ENCODE measurements at regions not wholly inside any gene's neighbourhood (a gene's known extent, or its start where the extent isn't known, plus 50 kb on each side); places are given as distances from the start of the nearest gene placed in this dataset.

GRCh38 chr9:89781838-89782540, 177.2 kb downstream of the GADD45G start:
- H3K4me1 ChIP-seq (ENCODE audit: control insufficient read depth, insufficient read depth, low read length) = no peaks in the 10 kb centered on the region
- no peak overlapping the region for H3K27ac ChIP-seq (ENCODE audit: low read depth, low read length)
- no peaks in the 10 kb centered on the region for H3K36me3 ChIP-seq (ENCODE audit: control insufficient read depth, insufficient read depth, low read length)
- no peak overlapping the region for H3K9ac ChIP-seq (ENCODE audit: low read length)
- no peak overlapping the region for H3K4me3 ChIP-seq (ENCODE audit: low read depth, low read length)
- no peaks in the 10 kb centered on the region; the same call in 1 of the 2 replicates for H3K27me3 ChIP-seq (ENCODE audit: control insufficient read depth, insufficient read depth, low read length)
- H3K9me3 ChIP-seq (ENCODE audit: control insufficient read depth, insufficient read depth, low read depth, low read length) = peaks cover 3% of the 10 kb centered on the region; the same call in 1 of the 2 replicates

- Histone ChIP-seq H3K27ac (ENCODE audit: low read depth, low read length) (no peak overlapping the region), H3K4me3 (ENCODE audit: low read depth, low read length) (no peak overlapping the region), H3K36me3 (ENCODE audit: control insufficient read depth, insufficient read depth, low read length) (no peaks in the 10 kb centered on the region), H3K9me3 (ENCODE audit: control insufficient read depth, insufficient read depth, low read depth, low read length) (peaks cover 3% of the 10 kb centered on the region; the same call in 1 of the 2 replicates), H3K27me3 (ENCODE audit: control insufficient read depth, insufficient read depth, low read length) (no peaks in the 10 kb centered on the region; the same call in 1 of the 2 replicates), H3K9ac (ENCODE audit: low read length) (no peak overlapping the region), H3K4me1 (ENCODE audit: control insufficient read depth, insufficient read depth, low read length) (no peaks in the 10 kb centered on the region)
These were observed 181.8 kb downstream of the GADD45G start for GRCh38 chr9:89786655-89787054.

DNA sequence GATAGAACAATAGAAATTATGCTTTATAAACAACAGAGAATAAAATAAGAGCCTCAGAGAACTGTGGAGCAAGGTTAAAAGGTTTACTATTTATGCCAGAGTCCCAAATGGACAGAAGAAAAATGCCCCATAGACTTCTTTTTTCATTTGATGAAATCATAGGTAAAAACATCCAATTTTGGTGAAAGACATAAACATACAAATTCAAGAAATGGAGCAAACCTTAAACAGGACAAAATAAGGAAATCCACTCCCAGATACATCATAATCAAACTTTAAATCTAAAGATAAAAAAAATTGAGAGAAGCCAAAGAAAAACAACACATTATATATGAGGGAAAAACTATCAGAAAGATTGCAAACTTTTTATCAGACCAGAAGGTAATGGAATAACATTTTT, 182.8 kb downstream of the GADD45G start:
- Histone ChIP-seq H3K4me3 (ENCODE audit: low read depth, low read length) (no peak overlapping the region), H3K4me1 (ENCODE audit: control insufficient read depth, insufficient read depth, low read length) (no peaks in the 10 kb centered on the region), H3K9ac (ENCODE audit: low read length) (no peak overlapping the region), H3K27ac (ENCODE audit: low read depth, low read length) (no peak overlapping the region), H3K9me3 (ENCODE audit: control insufficient read depth, insufficient read depth, low read depth, low read length) (peaks cover 3% of the 10 kb centered on the region; the same call in 1 of the 2 replicates), H3K36me3 (ENCODE audit: control insufficient read depth, insufficient read depth, low read length) (no peaks in the 10 kb centered on the region), H3K27me3 (ENCODE audit: control insufficient read depth, insufficient read depth, low read length) (no peaks in the 10 kb centered on the region; the same call in 1 of the 2 replicates)

- no peaks in the 10 kb centered on the region for H3K36me3 ChIP-seq (ENCODE audit: control insufficient read depth, insufficient read depth, low read length)
- H3K4me1 ChIP-seq (ENCODE audit: control insufficient read depth, insufficient read depth, low read length) = no peaks in the 10 kb centered on the region
- H3K9me3 ChIP-seq (ENCODE audit: control insufficient read depth, insufficient read depth, low read depth, low read length) = peaks cover 3% of the 10 kb centered on the region; the same call in 1 of the 2 replicates
- H3K27me3 ChIP-seq (ENCODE audit: control insufficient read depth, insufficient read depth, low read length) = no peaks in the 10 kb centered on the region; the same call in 1 of the 2 replicates
- H3K27ac ChIP-seq (ENCODE audit: low read depth, low read length) = no peak overlapping the region
- H3K4me3 ChIP-seq (ENCODE audit: low read depth, low read length) = no peak overlapping the region
- no peak overlapping the region for H3K9ac ChIP-seq (ENCODE audit: low read length)
These were observed 183.6 kb downstream of the GADD45G start for GRCh38 chr9:89788434-89788833.

DNA sequence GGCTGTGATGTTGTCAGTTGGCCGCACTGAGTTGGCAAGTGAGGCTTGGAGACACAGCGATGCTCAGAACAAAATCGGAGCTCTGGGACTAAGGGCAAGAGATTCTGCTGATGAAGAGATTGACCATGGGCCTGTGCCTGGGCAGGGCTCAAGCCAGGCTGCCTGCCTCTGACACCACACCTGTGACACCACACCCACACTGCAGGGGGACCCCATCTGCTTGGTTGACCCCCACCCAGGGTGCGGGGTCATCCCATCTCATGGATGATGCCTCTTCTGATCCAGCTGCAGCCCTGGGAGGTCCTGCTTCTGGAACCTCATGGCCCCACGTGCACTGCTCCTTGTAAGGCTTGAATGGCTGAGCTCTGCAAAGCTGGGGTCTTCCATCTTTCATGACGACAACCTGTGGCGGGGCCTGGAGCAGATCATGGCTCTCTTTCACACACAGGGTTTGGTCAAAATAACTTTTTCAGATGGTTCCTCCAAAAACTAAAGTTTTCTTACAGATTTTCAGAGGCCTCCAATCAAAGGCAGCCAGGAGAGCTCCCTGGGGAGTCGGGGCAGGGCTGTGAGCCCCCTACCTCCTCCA, 185.2 kb downstream of the GADD45G start:
- H3K36me3 ChIP-seq (ENCODE audit: control insufficient read depth, insufficient read depth, low read length) = no peaks in the 10 kb centered on the region
- no peak overlapping the region for H3K9ac ChIP-seq (ENCODE audit: low read length)
- H3K4me1 ChIP-seq (ENCODE audit: control insufficient read depth, insufficient read depth, low read length) = no peaks in the 10 kb centered on the region
- H3K27ac ChIP-seq (ENCODE audit: low read depth, low read length) = no peak overlapping the region
- H3K4me3 ChIP-seq (ENCODE audit: low read depth, low read length) = no peak overlapping the region
- H3K27me3 ChIP-seq (ENCODE audit: control insufficient read depth, insufficient read depth, low read length) = no peaks in the 10 kb centered on the region; the same call in 1 of the 2 replicates
- H3K9me3 ChIP-seq (ENCODE audit: control insufficient read depth, insufficient read depth, low read depth, low read length) = peaks cover 3% of the 10 kb centered on the region; the same call in 1 of the 2 replicates

- H3K9me3 ChIP-seq (ENCODE audit: control insufficient read depth, insufficient read depth, low read depth, low read length) = peaks cover 3% of the 10 kb centered on the region; the same call in 1 of the 2 replicates
- no peaks in the 10 kb centered on the region for H3K4me1 ChIP-seq (ENCODE audit: control insufficient read depth, insufficient read depth, low read length)
- H3K36me3 ChIP-seq (ENCODE audit: control insufficient read depth, insufficient read depth, low read length) = no peaks in the 10 kb centered on the region
- H3K27ac ChIP-seq (ENCODE audit: low read depth, low read length) = no peak overlapping the region
- H3K27me3 ChIP-seq (ENCODE audit: control insufficient read depth, insufficient read depth, low read length) = no peaks in the 10 kb centered on the region; the same call in 1 of the 2 replicates
- no peak overlapping the region for H3K4me3 ChIP-seq (ENCODE audit: low read depth, low read length)
- no peak overlapping the region for H3K9ac ChIP-seq (ENCODE audit: low read length)
These were observed 185.8 kb downstream of the GADD45G start for GRCh38 chr9:89790542-89791109.

GRCh38 chr9:89791754-89792153, 186.9 kb downstream of the GADD45G start:
- Histone ChIP-seq H3K9ac (ENCODE audit: low read length) (no peak overlapping the region), H3K27me3 (ENCODE audit: control insufficient read depth, insufficient read depth, low read length) (no peaks in the 10 kb centered on the region), H3K36me3 (ENCODE audit: control insufficient read depth, insufficient read depth, low read length) (no peaks in the 10 kb centered on the region), H3K4me3 (ENCODE audit: low read depth, low read length) (no peak overlapping the region), H3K9me3 (ENCODE audit: control insufficient read depth, insufficient read depth, low read depth, low read length) (peaks cover 2% of the 10 kb centered on the region; the same call in 1 of the 2 replicates), H3K27ac (ENCODE audit: low read depth, low read length) (no peak overlapping the region), H3K4me1 (ENCODE audit: control insufficient read depth, insufficient read depth, low read length) (no peaks in the 10 kb centered on the region)

DNA sequence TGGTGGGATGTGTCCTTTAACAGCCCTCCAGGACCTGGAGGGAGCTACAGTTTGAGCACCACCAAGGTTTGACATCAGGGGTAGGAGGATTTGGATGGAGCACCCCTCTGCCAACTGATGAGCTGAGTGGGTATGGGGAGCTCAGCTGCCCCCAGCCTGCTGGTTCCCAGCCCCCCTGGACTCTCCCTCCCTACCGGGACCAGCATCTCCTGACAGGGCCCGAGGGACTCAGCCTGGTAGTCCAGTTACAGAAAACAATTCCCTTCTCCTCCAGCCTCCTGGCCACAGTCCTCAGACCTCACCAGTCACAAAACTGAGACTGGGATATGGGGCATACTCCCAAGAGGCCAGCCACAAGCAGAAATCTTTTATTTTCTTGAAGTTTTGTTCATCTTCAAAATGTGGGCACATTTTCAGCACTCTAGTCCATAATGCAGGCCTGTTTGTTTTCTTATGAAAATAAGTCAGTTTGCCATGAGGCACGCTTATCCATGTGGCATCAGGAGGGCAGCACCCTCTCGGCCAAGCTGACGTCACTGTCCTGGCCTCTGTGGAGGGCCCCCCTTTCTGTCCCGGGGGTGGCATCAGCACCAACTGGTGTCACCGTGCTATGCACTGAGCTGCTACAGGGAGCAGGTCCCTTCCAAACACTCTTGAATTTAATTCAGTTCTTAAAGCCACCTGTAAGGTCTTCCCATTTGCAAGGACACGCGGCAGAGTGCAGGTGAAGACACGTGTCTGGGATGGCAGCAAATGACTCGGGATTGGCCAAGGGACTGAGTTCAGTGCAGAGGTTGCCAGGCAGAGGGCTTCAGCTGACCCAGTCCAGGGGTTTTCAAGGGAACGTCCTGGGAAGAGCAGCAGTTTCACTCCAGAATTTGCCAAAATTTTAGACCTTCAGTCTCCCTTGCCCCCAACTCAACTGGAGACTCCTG, 187.6 kb downstream of the GADD45G start:
- Histone ChIP-seq H3K9ac (ENCODE audit: low read length) (no peak overlapping the region), H3K9me3 (ENCODE audit: control insufficient read depth, insufficient read depth, low read depth, low read length) (no peaks in the 10 kb centered on the region), H3K27ac (ENCODE audit: low read depth, low read length) (no peak overlapping the region), H3K36me3 (ENCODE audit: control insufficient read depth, insufficient read depth, low read length) (no peaks in the 10 kb centered on the region), H3K4me3 (ENCODE audit: low read depth, low read length) (no peak overlapping the region), H3K4me1 (ENCODE audit: control insufficient read depth, insufficient read depth, low read length) (no peaks in the 10 kb centered on the region), H3K27me3 (ENCODE audit: control insufficient read depth, insufficient read depth, low read length) (no peaks in the 10 kb centered on the region)

DNA sequence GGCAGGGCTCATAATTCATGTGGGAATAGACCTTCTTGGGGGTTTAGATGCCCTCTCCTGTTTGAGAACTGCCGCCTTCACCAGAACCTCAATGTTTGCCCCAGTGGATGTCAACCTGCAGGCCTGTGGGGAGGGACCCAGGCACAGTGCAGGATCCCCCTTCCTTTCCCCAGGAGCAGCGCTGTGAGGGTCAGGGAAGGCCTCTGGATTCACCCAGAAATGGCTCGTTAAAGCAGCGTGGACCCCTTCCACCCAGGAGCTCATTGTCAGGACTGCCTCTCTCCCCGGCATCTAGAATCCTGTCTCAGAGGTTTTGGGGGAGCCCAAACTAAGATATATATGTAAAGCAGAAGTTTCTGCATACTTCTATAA, 188.3 kb downstream of the GADD45G start:
- Histone ChIP-seq H3K27me3 (ENCODE audit: control insufficient read depth, insufficient read depth, low read length) (no peaks in the 10 kb centered on the region), H3K36me3 (ENCODE audit: control insufficient read depth, insufficient read depth, low read length) (no peaks in the 10 kb centered on the region), H3K9me3 (ENCODE audit: control insufficient read depth, insufficient read depth, low read depth, low read length) (no peaks in the 10 kb centered on the region), H3K4me3 (ENCODE audit: low read depth, low read length) (no peak overlapping the region), H3K9ac (ENCODE audit: low read length) (no peak overlapping the region), H3K4me1 (ENCODE audit: control insufficient read depth, insufficient read depth, low read length) (no peaks in the 10 kb centered on the region), H3K27ac (ENCODE audit: low read depth, low read length) (no peak overlapping the region)

DNA sequence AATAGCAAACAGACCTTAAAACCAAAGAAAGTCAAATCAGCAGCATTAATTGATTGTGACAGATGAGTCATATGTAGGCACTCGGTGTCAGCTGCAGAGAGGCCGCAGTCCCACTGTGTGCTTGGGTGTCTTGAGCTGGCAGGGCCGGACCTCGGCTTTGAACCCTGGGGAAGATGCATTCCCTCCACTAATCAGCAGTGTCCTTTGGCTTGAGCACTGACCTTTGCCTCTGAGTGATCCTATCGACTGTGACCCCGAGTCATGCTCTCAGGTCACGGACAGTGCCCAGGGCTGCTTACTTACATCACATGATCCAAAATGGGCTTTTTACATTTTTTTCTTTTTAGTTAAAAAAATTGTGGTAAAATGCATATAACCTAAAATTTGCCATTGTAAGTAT, 188.7 kb downstream of the GADD45G start:
- no peak overlapping the region for H3K4me3 ChIP-seq (ENCODE audit: low read depth, low read length)
- no peaks in the 10 kb centered on the region for H3K36me3 ChIP-seq (ENCODE audit: control insufficient read depth, insufficient read depth, low read length)
- no peak overlapping the region for H3K27ac ChIP-seq (ENCODE audit: low read depth, low read length)
- no peak overlapping the region for H3K9ac ChIP-seq (ENCODE audit: low read length)
- H3K9me3 ChIP-seq (ENCODE audit: control insufficient read depth, insufficient read depth, low read depth, low read length) = no peaks in the 10 kb centered on the region
- H3K27me3 ChIP-seq (ENCODE audit: control insufficient read depth, insufficient read depth, low read length) = no peaks in the 10 kb centered on the region
- no peaks in the 10 kb centered on the region for H3K4me1 ChIP-seq (ENCODE audit: control insufficient read depth, insufficient read depth, low read length)

All from HUES6 (cell line).